ENCODE measurements at regions not wholly inside any gene's neighbourhood (a gene's known extent, or its start where the extent isn't known, plus 50 kb on each side); places are given as distances from the start of the nearest gene placed in this dataset.

GRCh38 chr17:77266891-77267341, 126.1 kb downstream of the SEC14L1 start:
- in situ Hi-C loops (cut with HindIII; ENCODE audit: low pct_unique_long_range_greater_than_20kb, low sequenced_read_pairs) = no loop called here
- TF ChIP-seq JUND (IDR thresholded peaks at IDR 0.05; ENCODE audit: low read depth) = no peak
- DNase-seq (ENCODE audit: low read depth in 1 of 2, low spot score in 1 of 2) = no peak

- in situ Hi-C loops (cut with HindIII; ENCODE audit: low pct_unique_long_range_greater_than_20kb, low sequenced_read_pairs) = no loop called here
- DNase-seq (ENCODE audit: low read depth in 1 of 2, low spot score in 1 of 2) = peak; percentile 77 to 98
- no peak; the same call in 1 of the 2 replicates for TF ChIP-seq JUND (IDR thresholded peaks at IDR 0.05; ENCODE audit: low read depth)
Observed at GRCh38 chr17:77269696-77270681, 129.2 kb downstream of the SEC14L1 start.

DNA sequence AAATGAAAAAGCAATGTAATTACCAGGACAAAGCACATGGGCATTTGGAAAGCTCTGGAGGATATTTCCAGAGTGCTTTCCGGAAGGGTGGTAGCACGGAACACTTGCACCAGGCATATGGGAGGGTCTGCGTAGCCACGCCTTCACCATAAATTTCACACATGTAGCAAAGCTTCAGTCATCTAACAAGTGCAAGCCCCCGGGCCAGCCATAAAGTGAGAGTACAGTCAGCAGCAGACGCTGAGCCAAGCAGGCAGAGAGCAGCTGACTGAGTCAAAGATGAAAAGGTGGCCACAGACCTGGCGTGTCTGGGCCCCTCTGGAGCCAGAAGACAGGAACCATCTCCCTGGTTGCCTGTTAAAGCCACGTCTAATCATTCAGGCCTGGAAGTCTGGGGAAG, 130.6 kb downstream of the SEC14L1 start:
- in situ Hi-C loops (cut with HindIII; ENCODE audit: low pct_unique_long_range_greater_than_20kb, low sequenced_read_pairs) = no loop called here
- DNase-seq (ENCODE audit: low read depth in 1 of 2, low spot score in 1 of 2) = no peak
- TF ChIP-seq JUND (IDR thresholded peaks at IDR 0.05; ENCODE audit: low read depth) = no peak

- in situ Hi-C loops (cut with HindIII; ENCODE audit: low pct_unique_long_range_greater_than_20kb, low sequenced_read_pairs) = no loop called here
- no peak for DNase-seq (ENCODE audit: low read depth in 1 of 2, low spot score in 1 of 2)
- no peak for TF ChIP-seq JUND (IDR thresholded peaks at IDR 0.05; ENCODE audit: low read depth)
Observed at GRCh38 chr17:77273397-77274085, 132.8 kb downstream of the SEC14L1 start.

DNA sequence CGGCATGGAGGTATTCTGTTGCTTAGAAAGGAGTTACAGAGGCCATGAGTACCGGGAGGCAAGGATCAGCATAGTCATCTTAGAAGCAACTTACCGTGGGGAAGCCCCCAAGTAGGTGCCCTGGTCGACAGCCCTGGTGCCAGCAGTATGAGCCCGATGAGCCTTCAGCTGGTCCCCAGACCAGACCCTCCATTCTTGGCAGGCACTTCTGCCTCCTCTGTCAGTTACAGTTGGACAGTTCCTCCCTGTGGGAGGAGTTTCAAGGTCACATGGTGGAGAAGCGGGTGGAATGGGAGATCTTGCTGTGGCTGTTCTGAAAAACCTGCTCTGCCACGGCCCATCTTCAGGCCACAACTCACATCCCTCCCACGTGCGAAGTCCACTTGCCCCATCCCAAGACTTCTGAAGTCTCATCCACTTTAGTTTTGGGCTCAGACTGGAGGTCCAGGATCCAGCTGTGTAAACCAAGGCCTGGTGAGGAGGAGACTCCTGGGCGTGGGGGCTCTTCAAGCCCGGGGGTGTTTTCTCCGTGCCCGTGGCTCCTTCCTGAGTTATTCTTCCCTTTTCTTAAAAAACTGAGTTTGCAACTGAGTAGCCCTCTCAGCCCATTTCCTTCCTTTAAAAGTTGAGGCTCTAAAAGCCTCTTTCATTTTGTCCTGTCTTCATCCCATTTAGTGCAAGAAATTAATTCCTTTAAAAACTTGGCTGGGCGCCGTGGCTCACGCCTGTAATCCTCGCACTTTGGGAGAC, 133.5 kb downstream of the SEC14L1 start:
- in situ Hi-C loops (cut with HindIII; ENCODE audit: low pct_unique_long_range_greater_than_20kb, low sequenced_read_pairs) = no loop called here
- DNase-seq (ENCODE audit: low read depth in 1 of 2, low spot score in 1 of 2) = peak in 1 of 2 experiments; percentile 90
- TF ChIP-seq JUND (IDR thresholded peaks at IDR 0.05; ENCODE audit: low read depth) = no peak

DNA sequence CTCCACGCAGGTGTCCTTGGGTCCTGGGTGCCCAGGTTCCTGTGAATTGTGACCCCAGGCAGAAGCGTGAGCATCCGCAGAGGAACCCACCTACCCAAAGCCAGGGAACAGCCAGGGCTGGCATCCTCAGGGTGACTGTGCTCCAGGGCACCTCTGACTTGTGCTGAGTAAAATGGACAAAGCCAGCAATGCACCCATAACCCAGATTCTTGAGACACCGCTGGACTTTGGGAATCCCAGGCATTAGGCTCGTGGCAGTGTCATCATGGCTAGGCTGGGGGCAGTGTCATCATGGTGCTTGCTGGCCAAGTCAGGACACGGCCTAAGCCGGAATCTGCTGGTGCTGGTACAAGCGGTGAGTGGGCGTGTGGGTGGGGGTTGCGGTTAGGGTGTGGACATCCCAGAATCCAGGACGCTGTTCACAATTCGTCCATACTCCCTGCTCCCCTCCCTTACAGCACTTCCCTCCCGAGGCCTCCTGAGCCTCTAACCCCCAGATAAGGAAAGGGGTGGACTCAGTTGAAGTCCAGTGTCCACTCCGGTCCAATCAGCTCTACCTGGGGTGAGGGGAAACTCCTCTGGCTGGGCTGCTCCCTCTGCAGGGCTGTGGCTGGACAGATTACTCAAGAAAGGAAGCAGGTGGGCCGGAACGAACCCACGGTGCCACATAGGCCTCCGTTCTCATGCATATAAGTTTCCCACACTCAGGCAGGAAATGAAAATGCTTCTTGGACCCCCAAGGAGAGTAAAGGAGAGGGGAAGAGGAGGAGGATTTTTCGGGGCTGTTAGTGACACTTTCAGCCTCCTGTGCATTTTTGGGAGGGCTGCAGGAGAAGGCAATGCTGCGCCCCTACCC, 138.9 kb downstream of the SEC14L1 start:
- in situ Hi-C loops (cut with HindIII; ENCODE audit: low pct_unique_long_range_greater_than_20kb, low sequenced_read_pairs) = no loop called here
- DNase-seq (ENCODE audit: low read depth in 1 of 2, low spot score in 1 of 2) = no peak
- no peak for TF ChIP-seq JUND (IDR thresholded peaks at IDR 0.05; ENCODE audit: low read depth)

- no peak for TF ChIP-seq JUND (IDR thresholded peaks at IDR 0.05; ENCODE audit: low read depth)
- in situ Hi-C loops (cut with HindIII; ENCODE audit: low pct_unique_long_range_greater_than_20kb, low sequenced_read_pairs) = no loop called here
- peak in 1 of 2 experiments; percentile 45 for DNase-seq (ENCODE audit: low read depth in 1 of 2, low spot score in 1 of 2)
Observed at GRCh38 chr17:77280304-77281121, 139.7 kb downstream of the SEC14L1 start.

DNA sequence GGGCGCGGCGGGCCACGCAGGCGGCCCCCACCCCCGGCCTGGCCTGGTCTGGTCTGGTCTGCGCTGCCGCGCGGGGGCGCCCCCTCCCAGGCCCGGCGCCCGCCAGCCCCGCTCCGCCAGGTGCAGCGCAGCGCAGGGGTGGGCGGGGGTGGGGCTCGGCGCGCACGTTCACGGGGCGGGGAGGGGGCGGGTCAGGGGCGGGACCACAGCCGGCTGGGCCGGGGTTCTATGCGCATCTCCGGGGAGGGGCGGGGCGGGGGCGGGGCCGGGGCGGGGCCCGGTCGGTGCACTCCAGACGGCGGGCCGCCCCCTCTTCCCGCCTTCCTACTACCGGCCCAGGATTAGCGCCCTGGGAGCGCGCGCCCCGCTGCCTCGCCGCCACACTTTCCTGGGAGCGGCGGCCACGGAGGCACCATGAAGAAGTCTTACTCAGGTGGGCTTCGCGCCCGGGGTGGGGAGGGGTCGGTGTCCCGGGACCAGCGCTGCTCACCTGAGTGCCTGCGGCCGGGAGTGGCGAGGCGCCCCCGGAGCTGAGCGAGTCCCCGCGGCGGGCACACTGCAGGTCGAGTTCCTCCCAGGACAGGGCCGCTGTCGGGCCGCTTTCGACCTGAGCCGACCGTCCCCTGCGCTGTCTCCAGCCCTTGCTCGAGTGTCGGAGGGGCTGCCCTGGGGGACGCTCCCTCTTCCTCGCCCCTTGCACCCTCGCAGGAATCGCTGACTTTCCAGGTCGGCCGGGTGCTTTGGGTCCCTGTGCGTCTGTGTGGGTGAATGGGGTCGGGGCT, 140.5 kb downstream of the SEC14L1 start:
- peak; percentile 89 to 97 for DNase-seq (ENCODE audit: low read depth in 1 of 2, low spot score in 1 of 2)
- no peak for TF ChIP-seq JUND (IDR thresholded peaks at IDR 0.05; ENCODE audit: low read depth)
- in situ Hi-C loops (cut with HindIII; ENCODE audit: low pct_unique_long_range_greater_than_20kb, low sequenced_read_pairs) = no loop called here

DNA sequence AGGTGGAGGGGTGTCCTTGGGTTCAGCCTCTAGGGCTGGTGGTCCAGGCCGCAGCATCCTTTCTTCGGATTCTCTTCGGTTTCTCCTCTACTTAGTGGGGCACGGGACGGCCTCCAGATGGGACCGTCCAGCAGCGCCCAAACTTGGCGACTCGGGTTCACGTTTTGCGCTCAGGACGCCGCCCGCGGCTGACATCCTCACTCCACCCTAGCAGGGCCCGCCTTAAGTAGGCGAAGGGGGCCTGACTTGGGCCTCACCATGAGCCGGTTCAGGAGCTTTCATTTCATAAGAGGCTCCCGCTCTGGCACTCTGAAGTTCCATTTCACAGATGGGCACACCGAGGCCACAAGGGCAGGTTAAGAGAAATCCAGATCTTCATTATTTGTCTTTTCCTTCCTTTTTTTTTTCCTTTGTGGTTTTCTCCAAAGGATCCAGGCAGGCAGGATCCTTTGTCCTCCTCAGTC, 141.2 kb downstream of the SEC14L1 start:
- in situ Hi-C loops (cut with HindIII; ENCODE audit: low pct_unique_long_range_greater_than_20kb, low sequenced_read_pairs) = no loop called here
- TF ChIP-seq JUND (IDR thresholded peaks at IDR 0.05; ENCODE audit: low read depth) = no peak
- peak; percentile 73 to 74 for DNase-seq (ENCODE audit: low read depth in 1 of 2, low spot score in 1 of 2)

Measured in T47D (cell line).